Activated naive CD8-positive, alpha-beta T cell (primary cell): ENCODE measurements at regions not wholly inside any gene's neighbourhood (a gene's known extent, or its start where the extent isn't known, plus 50 kb on each side); places are given as distances from the start of the nearest gene placed in this dataset.
A peak's percentile ranks its signal among the peaks of the same experiment; 100 is the strongest.
"Not testable (repeated sequence)": the region's sequence is repeated elsewhere in the genome, so short reads cannot be mapped to it uniquely, and the experiment has no call there.

ENCODE experiments used
- H3K27ac Mint-ChIP-seq: one replicate; pipeline ENCODE4 v1.8.0; 2021; ENCODE audit warnings: mixed read lengths
- H3K27me3 Mint-ChIP-seq: one replicate; pipeline ENCODE4 v1.8.0; 2021; ENCODE audit warnings: mixed read lengths
- H3K36me3 Mint-ChIP-seq: one replicate; pipeline ENCODE4 v1.8.0; 2021; ENCODE audit warnings: mixed read lengths
- H3K4me1 Mint-ChIP-seq: one replicate; pipeline ENCODE4 v1.8.0; 2021; ENCODE audit warnings: low read depth, mixed read lengths
- H3K4me3 Mint-ChIP-seq: one replicate; pipeline ENCODE4 v1.8.0; 2021; ENCODE audit warnings: mild to moderate bottlenecking, mixed read lengths
- H3K9me3 Mint-ChIP-seq: one replicate; pipeline ENCODE4 v1.8.0; 2021; ENCODE audit warnings: low read depth, mixed read lengths

DNA sequence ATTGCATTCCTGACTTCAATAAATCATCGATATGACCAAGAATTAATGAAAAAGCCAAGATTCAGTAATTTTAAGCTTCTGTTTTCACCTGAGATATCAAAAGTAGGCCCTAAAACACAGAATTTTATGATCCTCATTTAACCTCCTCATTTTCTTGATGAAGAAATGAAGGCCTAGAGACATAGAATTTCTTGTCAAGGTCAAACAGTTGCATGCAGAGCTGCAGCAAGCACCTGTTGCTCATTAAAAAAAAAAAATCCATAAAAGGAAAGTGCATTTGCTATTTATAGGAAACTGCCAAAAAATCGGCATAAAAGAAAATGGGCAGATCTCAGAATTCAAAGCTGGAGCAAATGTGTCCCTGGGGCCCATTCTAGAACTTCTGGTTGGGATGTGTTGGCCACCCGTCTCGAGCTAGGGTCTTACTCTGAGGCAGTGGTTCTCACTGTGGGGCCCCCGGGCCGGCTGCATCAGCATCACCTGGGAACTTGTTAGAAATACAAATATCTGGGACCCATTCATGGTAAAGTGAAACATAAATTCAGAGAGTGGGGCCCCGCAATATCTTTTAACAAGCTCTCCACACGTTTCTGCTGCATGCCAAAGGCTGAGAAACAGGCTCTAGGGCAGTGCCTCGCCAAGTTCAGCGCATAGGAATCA lies 224.7 kb upstream of the UBL3 start:
- H3K4me1 Mint-ChIP-seq, result peaks cover 3% of the 10 kb centered on the region
- H3K27ac Mint-ChIP-seq, result no peak overlapping the region
- H3K9me3 Mint-ChIP-seq, result no peaks in the 10 kb centered on the region
- no peak overlapping the region for H3K4me3 Mint-ChIP-seq
- H3K27me3 Mint-ChIP-seq, result no peaks in the 10 kb centered on the region
- H3K36me3 Mint-ChIP-seq, result no peaks in the 10 kb centered on the region

DNA sequence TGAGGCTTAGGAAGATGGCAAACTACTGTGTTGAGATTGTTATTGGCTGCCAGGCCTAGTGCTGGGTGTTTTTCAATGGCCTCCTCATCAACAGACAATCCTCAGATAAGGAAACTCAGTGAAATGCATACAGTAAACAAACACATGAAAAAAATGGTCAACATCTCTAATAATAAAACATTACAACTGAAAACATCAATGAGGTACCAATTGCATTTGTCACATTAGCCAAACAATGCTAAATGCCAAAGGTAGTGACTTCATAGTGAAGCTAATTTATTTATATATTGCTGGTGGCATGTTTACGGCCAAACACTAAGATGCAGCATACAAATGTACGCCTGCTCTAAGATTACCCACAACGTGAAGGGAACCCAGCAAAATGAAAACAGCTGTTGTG lies 224.0 kb upstream of the UBL3 start:
- Mint-ChIP-seq H3K27ac (no peak overlapping the region), H3K4me3 (no peak overlapping the region), H3K27me3 (peaks cover under 1% of the 10 kb centered on the region), H3K9me3 (no peaks in the 10 kb centered on the region), H3K36me3 (no peaks in the 10 kb centered on the region), H3K4me1 (peaks cover 3% of the 10 kb centered on the region)

DNA sequence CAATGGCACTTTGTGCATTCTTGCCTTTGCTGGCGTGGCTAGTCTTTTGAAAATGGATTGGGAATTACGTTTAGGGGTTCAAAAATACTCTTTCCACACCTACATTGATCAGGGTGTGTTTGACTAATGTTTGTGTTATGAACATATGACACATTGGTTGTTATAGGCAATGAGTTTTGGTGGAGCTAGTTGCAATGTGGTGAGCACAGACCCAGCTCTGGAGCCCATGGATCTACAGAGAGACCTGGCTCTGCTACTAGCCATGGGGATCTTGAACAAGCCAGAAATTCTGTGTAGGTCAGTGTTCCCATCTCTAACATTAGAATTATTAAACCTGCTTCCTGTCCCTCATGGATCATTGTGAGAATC lies 222.4 kb upstream of the UBL3 start:
- no peaks in the 10 kb centered on the region for H3K9me3 Mint-ChIP-seq
- H3K27me3 Mint-ChIP-seq, result peaks cover 2% of the 10 kb centered on the region
- no peak overlapping the region for H3K4me3 Mint-ChIP-seq
- no peak overlapping the region for H3K27ac Mint-ChIP-seq
- no peaks in the 10 kb centered on the region for H3K36me3 Mint-ChIP-seq
- H3K4me1 Mint-ChIP-seq, result peaks cover 3% of the 10 kb centered on the region

DNA sequence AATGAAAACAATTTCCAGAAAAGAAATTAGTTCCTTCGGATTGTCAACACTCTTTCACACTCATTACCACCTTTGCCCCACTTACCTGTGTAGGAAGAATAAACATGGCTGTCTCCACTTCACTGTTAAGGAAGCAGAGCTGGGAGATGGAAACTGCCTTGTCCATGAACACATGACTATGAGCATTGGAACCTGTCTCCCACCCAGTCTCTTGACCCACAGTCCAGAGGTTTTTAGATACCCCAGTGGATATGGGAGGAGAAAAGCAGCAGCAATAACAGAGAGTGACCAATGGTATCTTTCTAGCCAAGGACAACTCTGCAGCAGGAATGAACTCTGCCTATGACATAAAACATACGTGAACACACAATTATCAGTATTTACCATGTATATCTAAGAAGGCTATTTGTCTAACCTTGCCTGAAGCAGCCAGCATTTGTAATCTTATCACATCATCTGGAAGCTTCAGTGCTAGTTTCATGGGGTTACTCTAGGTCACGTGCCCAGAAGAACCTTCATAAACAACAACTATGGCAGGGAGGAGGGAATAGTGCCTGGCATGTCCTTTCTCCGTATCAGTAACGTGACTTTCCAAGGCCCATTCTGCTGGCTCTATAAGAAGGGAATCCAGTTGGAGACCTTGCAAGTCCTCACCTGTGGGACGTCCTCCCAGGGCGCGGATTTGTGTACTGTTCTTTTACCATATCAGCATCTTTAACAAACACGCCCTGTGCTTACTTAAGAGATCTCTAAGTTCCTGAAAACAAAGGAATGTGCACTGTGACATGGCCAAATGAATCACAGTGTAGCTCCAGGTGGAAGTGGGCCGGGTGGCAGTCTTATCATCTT lies 221.8 kb upstream of the UBL3 start:
- H3K9me3 Mint-ChIP-seq, result no peaks in the 10 kb centered on the region
- no peak overlapping the region for H3K4me3 Mint-ChIP-seq
- peaks cover 2% of the 10 kb centered on the region for H3K27me3 Mint-ChIP-seq
- no peak overlapping the region for H3K27ac Mint-ChIP-seq
- peaks cover 3% of the 10 kb centered on the region for H3K4me1 Mint-ChIP-seq
- H3K36me3 Mint-ChIP-seq, result no peaks in the 10 kb centered on the region

DNA sequence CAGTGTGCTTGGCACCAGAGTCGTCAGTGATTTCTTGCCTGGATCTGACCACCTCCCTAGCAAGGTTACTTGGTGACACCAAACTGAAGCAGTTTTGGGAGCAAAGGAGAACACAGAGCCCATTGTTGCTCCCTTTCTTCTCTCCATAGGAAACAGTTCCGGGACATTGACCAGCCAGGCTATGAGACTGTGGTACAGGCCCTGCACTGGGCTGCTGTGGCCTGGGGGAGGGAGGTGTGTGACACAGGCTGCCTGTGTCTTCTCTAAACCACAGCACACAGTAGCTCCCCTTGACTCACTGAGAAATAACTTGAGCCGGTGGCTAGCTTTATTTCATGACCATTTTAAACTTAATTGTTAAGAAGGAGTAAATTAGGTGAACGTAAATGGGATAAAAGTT lies 214.8 kb upstream of the UBL3 start:
- Mint-ChIP-seq H3K9me3 (no peaks in the 10 kb centered on the region), H3K4me1 (no peaks in the 10 kb centered on the region), H3K36me3 (no peaks in the 10 kb centered on the region), H3K27ac (no peak overlapping the region), H3K4me3 (no peak overlapping the region), H3K27me3 (peaks cover 2% of the 10 kb centered on the region)

DNA sequence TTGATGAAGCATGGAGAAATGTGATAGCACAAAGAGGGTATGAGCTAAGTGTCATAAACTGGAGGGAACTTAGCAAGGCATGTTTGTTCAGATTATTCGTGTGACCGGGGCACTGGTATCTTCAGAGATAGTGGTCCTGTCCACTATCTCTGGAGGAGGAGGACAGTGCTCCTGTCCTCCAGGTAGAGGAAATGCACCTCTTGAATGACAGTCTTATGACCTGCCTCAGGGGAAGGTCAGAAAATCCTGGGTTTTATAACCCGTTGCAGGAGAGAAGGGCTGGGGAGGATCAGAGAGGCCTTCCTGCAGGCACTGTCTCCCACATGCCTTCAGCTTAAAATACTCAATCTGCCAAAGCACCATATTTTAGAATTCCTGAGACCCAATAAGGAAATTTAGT lies 213.5 kb upstream of the UBL3 start:
- Mint-ChIP-seq H3K27me3 (no peaks in the 10 kb centered on the region), H3K27ac (no peak overlapping the region)

DNA sequence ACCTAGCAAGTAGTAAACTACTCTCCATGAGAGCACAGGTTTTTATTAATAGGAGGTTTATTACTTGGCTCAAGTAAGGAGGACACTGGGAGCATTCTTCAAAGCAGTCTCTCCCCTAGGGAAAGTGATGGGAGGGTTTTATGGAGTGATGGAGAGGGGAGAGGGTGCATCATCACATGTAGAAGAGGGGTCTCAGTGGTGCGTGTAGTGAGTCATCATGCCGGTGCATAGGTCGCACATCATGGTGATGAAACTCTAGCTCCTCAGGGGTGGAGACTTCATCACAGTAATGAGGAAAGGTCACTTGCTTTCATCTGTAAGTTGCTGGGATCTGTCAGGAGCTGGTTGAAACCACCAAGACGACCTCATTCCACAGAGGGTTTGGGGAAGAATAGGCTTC lies 210.8 kb upstream of the UBL3 start:
- peaks cover 4% of the 10 kb centered on the region for H3K9me3 Mint-ChIP-seq
- no peaks in the 10 kb centered on the region for H3K36me3 Mint-ChIP-seq
- H3K27me3 Mint-ChIP-seq, result no peaks in the 10 kb centered on the region
- H3K4me3 Mint-ChIP-seq, result no peak overlapping the region
- no peaks in the 10 kb centered on the region for H3K4me1 Mint-ChIP-seq
- no peak overlapping the region for H3K27ac Mint-ChIP-seq

More for the DNA sequence above, 213.5 kb upstream of the UBL3 start:
- no peak overlapping the region for H3K4me3 Mint-ChIP-seq
- no peaks in the 10 kb centered on the region for H3K36me3 Mint-ChIP-seq
- H3K9me3 Mint-ChIP-seq, result peaks cover 4% of the 10 kb centered on the region
- H3K4me1 Mint-ChIP-seq, result no peaks in the 10 kb centered on the region

DNA sequence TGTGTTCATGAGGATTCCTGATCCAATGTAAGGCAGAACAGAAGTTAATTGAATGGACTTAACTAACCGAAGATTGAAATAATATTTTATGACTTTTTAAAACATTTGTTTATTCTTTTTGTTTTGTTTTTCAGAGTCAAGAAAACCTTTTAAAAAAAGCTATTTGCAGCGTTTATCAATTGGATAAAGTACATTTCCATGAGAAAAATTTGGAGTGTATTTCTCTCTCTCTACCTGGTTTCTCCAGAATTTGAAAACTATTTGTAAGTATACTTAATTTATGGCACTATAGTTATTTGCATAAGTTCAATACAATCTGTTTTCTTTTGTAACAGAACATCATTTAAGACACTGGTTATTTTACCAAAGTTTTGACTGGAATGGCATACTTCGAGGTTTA lies 208.0 kb upstream of the UBL3 start:
- Mint-ChIP-seq H3K4me1 (no peaks in the 10 kb centered on the region), H3K36me3 (no peaks in the 10 kb centered on the region), H3K9me3 (peaks cover 4% of the 10 kb centered on the region), H3K4me3 (no peak overlapping the region), H3K27ac (no peak overlapping the region), H3K27me3 (no peaks in the 10 kb centered on the region)

DNA sequence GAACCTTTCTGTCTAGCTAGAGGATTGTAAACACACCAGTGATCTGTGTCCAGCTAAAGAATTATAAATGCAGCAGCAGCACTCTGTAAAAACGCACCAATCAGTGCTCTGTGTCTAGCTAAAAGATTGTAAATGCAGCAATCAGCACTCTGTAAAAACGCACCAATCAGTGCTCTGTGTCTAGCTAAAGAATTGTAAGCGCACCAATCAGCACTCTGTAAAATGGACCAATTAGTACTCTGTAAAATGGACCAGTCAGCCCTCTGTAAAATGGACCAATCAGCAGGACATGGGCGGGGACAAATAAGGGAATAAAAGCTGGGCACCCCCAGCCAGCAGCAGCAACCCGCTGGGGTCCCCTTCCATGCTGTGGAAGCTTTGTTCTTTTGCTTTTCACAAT lies 204.1 kb upstream of the UBL3 start:
- H3K27me3 Mint-ChIP-seq, H3K4me3 Mint-ChIP-seq, H3K9me3 Mint-ChIP-seq, H3K27ac Mint-ChIP-seq, H3K36me3 Mint-ChIP-seq: not testable (repeated sequence)
- peaks cover 13% of the 10 kb centered on the region for H3K4me1 Mint-ChIP-seq

DNA sequence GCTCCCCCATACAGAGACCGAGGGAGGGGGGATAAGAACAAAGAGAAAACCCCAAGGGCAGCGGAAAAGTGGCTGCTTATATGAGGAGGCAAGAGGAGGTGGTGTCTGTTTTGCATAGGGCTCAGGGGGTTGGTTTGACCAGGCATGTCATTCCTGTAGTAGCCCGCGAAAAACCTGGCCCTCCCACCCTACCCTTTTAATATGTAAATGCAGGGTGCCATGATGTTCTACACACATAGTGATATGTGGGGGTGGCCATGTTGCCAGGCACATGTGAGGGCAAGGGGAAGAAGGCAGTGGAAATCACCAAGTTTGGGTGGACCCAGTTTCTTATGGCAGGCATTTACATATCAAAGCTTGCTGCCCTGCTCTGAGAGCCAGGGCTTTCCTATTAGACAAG lies 203.5 kb upstream of the UBL3 start:
- no peaks in the 10 kb centered on the region for H3K9me3 Mint-ChIP-seq
- H3K4me1 Mint-ChIP-seq, result peaks cover 13% of the 10 kb centered on the region
- no peaks in the 10 kb centered on the region for H3K36me3 Mint-ChIP-seq
- no peak overlapping the region for H3K4me3 Mint-ChIP-seq
- no peaks in the 10 kb centered on the region for H3K27me3 Mint-ChIP-seq
- no peak overlapping the region for H3K27ac Mint-ChIP-seq

DNA sequence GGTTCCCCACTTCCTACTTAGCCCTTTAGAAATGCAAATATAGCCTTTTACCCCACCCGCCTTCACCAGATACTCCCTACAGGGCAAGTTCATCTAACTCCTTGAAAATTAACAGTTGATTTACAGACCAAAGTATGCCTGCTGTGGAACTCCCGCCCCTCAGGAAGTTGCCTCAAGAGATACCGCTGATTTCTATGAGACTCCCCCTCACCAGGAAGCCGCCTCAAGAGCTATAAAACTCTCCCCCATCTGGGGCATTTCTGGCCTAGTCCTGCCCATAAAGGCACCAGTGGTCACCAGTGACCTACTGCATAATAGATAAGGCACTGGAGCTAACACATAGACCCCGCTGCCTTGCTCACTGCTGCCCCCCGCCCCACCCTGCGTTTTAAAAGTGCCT lies 201.7 kb upstream of the UBL3 start:
- Mint-ChIP-seq H3K4me1 (peaks cover 22% of the 10 kb centered on the region), H3K36me3 (no peaks in the 10 kb centered on the region), H3K27me3 (no peaks in the 10 kb centered on the region), H3K9me3 (no peaks in the 10 kb centered on the region), H3K27ac (no peak overlapping the region), H3K4me3 (peak overlapping the region; percentile 24)

DNA sequence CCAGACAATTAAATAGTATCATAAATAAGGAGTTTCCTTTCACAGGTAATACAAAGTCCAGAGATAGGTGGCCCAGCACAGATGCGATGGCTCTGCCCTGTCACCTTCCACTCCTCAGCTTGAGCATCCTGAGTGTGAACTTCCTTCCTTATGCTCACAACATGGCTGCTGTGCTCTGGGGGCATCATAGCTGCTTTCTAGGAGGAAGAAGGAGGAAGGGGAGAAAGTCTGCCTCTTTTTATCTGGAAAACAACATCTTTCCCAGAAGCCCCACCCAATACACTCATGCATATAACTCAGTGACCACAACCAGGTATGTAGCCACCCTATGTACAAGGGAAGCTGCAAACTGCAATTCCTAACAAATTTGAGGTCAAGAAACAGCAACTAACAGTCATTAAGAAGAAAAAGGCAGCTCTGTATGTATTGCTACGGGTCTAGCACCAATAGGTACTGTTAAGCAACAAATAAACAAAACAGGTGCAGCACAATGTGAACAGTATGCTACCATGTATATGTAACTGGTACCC lies 201.2 kb upstream of the UBL3 start:
- no peaks in the 10 kb centered on the region for H3K9me3 Mint-ChIP-seq
- no peak overlapping the region for H3K4me3 Mint-ChIP-seq
- no peaks in the 10 kb centered on the region for H3K27me3 Mint-ChIP-seq
- no peak overlapping the region for H3K27ac Mint-ChIP-seq
- H3K36me3 Mint-ChIP-seq, result no peaks in the 10 kb centered on the region
- H3K4me1 Mint-ChIP-seq, result peaks cover 25% of the 10 kb centered on the region

DNA sequence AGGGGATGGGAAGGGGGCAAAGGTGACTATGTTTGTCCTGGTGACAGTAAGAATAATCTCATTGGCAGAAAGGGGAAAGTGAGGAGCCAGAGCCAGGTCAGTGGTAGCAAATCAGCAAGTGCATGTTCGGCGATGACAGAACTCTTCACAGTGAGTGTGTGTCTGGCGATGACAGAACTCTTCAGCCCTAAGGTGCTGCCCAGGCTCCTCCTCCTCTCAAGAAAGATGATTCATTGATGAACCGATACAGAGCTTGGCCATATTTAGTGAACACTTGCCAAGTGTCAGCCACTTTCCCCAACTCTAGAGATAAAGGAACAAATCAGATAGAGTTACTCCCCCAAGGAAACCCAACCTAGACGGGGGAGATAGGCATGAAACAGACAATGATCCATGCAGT lies 199.3 kb upstream of the UBL3 start:
- peaks cover 28% of the 10 kb centered on the region for H3K4me1 Mint-ChIP-seq
- H3K27me3 Mint-ChIP-seq, result no peaks in the 10 kb centered on the region
- H3K27ac Mint-ChIP-seq, result no peak overlapping the region
- no peaks in the 10 kb centered on the region for H3K9me3 Mint-ChIP-seq
- H3K36me3 Mint-ChIP-seq, result no peaks in the 10 kb centered on the region
- no peak overlapping the region for H3K4me3 Mint-ChIP-seq

DNA sequence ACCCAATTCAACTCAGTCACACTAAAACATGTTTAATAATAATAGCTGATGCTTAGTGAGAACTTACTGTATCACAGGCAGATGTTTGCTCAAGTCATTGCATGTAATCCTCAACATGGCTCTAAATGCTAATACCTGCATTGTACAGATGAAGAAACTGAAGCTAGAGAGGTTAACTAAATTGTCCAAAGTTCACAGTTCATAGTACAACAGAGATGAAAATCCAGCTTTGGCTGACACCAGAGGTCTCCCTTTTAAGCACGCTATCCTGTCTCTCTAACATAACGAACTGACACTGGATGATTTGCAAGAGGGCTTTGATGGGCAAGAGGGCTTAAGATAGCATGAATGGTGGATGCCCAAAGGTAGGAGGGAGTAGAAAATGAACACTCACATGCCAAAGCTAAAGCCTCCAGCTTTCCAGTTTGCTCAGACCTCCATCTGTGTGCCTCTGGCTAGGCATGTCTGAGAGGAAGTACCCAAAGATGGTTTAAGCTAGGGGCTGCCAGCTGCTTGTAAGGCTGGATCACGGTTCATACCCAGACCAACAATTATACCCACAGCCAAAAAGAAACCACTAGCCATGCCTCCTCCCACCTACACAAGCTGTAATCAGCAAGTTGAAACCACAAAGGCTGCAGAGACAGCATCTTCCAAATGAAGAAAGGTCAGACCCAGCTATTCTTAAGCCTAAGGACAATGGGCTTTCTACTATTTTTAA lies 196.9 kb upstream of the UBL3 start:
- H3K27ac Mint-ChIP-seq, result no peak overlapping the region
- no peaks in the 10 kb centered on the region for H3K27me3 Mint-ChIP-seq
- H3K9me3 Mint-ChIP-seq, result no peaks in the 10 kb centered on the region
- no peaks in the 10 kb centered on the region for H3K36me3 Mint-ChIP-seq
- no peak overlapping the region for H3K4me3 Mint-ChIP-seq
- H3K4me1 Mint-ChIP-seq, result peaks cover 25% of the 10 kb centered on the region
